ENCODE measurements at regions not wholly inside any gene's neighbourhood (a gene's known extent, or its start where the extent isn't known, plus 50 kb on each side); places are given as distances from the start of the nearest gene placed in this dataset.
"Not testable (repeated sequence)": the region's sequence is repeated elsewhere in the genome, so short reads cannot be mapped to it uniquely, and the experiment has no call there.

DNA sequence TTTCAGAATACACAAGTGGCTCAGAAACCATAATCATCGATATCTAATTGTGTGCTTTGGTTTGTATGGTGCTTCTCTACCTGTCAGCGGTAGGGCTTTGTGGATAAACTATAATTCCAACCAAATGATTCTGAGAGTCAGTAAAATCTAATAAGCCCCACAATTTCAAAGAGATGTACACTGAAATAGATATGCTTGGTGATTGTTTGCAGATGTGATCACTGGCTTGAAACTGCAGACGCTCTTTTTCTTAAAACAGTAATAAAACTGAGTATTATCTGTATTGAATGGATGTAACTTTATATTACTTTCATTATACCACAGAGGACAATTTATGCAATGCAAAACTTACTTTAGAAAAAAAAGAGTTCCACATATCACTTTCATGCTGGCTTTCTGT, 198.8 kb upstream of the ANXA10 start:
- DNase-seq (ENCODE audit: low spot score) = no peak
- intact Hi-C loops (cut with DNase I) = no loop called here

DNA sequence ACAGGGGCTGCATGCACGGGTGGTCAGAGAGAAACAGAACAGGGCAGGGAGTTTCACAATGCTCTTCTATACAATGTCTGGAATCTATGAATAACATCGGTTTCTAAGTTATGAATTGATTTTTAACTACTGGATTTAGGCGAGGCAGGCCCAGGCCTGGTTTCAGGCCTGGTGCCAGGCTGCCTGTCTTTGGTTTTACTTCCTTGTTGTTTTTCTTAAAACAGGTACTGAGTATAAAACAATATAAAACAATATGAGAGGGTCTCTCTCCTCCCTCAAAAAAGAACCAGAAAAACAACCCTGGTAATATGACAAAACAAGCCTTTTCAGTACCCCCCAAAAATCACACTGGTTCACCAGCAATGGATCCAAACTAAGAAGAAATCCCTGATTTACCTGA, 196.1 kb upstream of the ANXA10 start:
- intact Hi-C loops (cut with DNase I); DNase-seq (ENCODE audit: low spot score): not testable (repeated sequence)

DNA sequence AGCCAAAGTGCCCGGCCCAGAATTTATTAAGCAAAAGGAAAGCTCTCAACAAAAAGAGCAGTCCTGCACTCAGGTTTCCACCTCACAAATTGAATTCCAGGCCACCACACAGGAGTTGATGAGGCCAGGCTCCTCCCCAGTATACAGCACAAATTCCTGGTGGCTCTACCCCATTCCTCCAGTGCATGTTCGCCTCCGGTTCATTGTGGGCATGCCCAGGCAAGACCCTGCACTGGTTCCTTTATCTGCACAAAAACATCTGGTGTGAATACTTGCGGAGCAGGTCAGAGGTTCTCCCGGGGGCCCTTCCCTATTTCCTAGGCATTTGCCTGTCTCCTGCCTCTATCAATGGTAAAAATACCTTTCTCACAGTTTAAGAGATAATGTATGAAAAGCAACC, 195.2 kb upstream of the ANXA10 start:
- intact Hi-C loops (cut with DNase I) = no loop called here

GRCh38 chr4:167903291-167903721, 189.0 kb upstream of the ANXA10 start:
- DNase-seq (ENCODE audit: low spot score) = no peak
- intact Hi-C loops (cut with DNase I) = no loop called here

More for the DNA sequence above, 195.2 kb upstream of the ANXA10 start:
- DNase-seq (ENCODE audit: low spot score) = no peak

DNA sequence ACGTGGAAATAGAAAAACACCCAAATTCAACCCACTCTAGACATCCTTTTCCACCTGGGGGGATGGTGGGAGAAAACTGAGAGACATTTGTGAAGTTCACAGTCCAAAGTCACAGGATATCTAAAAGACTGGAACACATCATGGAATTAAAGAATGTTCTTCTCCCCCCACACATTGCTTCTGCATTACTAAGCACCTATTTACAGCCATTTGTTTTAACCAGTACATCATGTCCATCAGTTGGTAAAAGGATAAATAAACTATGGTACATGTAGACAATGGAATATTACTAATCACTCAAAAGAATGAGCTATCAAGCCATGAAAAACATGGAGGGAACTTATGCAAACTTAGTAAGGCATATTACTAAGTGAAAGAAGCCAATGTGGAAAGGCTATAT, 185.5 kb upstream of the ANXA10 start:
- intact Hi-C loops (cut with DNase I) = no loop called here
- DNase-seq (ENCODE audit: low spot score) = no peak

DNA sequence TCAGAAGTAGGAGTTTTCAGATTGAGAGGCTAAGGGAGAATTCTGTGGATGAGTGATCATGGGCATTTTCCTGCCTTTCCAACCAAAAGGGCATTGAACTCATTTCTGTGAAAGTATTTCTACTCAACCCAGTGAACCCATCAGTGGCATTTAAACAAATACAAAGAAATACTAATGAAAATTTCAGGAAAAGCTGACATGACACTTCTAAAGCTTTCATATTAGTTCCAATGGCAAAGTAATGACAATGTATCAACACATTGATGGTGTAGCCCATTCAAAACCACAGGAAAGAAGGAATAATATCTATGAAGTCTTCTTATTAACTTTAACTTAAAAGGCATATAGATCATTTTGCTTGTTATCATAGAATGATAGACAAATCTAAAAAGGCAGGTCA, 183.5 kb upstream of the ANXA10 start:
- intact Hi-C loops (cut with DNase I) = no loop called here

DNA sequence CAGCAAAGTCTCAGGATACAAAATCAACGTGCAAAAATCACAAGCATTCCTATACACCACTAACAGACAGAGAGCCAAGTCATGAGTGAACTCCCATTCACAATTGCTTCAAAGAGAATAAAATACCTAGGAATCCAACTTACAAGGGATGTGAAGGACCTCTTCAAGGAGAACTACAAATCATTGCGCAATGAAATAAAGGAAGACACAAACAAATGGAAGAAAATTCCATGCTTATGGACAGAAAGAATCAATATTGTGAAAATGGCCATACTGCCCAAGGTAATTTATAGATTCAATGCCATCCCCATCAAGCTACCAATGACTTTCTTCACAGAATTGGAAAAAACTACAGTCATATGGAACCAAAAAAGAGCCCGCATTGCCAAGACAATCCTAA, 179.8 kb upstream of the ANXA10 start:
- intact Hi-C loops (cut with DNase I); DNase-seq (ENCODE audit: low spot score): not testable (repeated sequence)

More for the DNA sequence above, 183.5 kb upstream of the ANXA10 start:
- no peak for DNase-seq (ENCODE audit: low spot score)

DNA sequence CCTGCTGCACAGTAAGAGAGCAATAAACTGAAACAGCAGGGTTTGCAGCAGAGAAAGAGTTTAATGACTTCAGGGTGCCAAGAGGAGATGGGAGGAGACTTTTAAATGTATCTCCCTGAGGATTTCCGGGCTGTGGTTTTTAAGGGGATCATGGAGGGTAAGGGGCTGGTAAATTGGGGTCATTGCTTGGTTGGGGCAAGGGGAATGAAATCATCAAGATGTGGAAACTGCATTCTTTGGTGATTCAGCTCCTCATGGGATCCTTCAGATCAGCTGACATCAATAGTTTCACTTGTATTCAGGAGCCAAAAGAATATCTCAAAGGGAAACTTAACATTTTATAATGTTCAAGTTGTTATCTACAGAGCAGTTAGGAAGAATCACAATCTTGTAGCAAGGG, 174.3 kb upstream of the ANXA10 start:
- intact Hi-C loops (cut with DNase I) = no loop called here
- no peak for DNase-seq (ENCODE audit: low spot score)

DNA sequence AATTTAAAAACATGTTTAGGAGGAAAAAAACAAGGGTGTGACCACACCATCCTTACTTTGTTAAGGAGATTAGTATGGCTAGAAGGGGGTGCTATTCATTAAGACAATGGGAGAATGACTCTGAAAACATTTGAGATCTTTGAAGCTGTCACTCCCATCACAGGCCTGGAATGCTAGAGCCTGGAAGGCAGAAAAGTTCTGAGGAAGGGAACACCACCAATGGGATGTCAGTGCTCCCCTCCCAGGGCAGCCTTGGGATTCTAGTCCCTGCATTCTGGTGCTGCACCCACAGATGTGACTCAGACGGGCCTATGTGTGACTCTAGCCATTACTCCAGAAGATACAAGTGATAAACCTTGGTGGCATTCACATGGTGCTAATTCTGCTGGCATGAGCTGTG, 162.2 kb upstream of the ANXA10 start:
- intact Hi-C loops (cut with DNase I) = no loop called here

DNA sequence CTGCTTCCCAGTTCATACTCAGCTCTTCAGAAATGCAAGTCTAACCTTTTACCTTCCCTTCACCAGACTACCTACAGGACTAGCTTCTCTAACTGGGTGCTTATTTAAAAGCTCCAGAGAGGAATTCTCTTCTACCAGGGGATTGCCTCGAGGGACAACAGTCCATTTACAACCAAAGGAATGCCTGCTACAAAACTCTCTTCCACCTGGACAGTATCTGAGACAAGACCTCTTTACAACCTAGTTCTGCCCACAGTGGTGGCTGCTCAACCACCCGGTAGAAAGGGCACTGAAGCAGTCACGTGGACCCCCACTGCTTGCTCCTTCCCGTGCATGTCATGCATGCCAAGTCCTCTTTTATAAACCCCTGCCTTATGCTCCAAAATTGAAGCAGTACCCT, 158.1 kb upstream of the ANXA10 start:
- no peak for DNase-seq (ENCODE audit: low spot score)
- intact Hi-C loops (cut with DNase I) = no loop called here

More for the DNA sequence above, 162.2 kb upstream of the ANXA10 start:
- DNase-seq (ENCODE audit: low spot score) = no peak

DNA sequence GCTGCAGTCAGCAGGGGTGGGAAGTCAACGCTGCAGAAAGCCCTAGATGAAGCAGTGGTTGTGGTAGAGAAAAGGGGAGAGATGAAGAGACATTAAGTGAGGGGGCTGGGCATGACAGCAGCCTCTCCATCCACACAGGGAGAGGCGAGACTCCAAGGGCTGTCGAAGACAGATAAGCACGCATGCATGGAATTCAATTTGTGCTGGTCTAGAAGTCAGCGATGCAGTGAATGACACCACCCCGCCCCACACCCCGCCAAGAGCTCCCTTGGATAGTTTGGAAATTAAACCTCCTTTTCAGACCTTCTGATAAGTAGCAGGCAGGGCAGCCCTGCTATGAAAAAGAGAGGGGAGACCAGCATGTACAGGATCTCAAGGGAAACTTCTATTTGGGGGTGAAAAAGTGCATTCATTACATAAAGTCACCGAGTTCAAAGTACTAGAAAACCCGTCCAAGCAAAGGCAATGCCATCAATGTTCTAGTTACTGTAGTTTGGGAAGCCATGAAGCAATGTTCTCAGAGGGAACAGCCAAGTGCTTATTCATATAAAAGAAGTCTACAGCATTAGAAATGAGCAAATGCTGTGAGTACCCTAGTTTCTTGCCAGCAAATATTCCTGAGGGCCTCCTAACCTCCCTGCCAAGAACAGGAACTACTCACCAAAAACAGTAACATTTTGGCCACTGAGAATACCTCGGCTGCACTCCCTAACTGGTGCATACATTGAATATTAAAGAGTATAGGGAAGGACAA, 152.3 kb upstream of the ANXA10 start:
- no peak for DNase-seq (ENCODE audit: low spot score)
- intact Hi-C loops (cut with DNase I) = no loop called here

DNA sequence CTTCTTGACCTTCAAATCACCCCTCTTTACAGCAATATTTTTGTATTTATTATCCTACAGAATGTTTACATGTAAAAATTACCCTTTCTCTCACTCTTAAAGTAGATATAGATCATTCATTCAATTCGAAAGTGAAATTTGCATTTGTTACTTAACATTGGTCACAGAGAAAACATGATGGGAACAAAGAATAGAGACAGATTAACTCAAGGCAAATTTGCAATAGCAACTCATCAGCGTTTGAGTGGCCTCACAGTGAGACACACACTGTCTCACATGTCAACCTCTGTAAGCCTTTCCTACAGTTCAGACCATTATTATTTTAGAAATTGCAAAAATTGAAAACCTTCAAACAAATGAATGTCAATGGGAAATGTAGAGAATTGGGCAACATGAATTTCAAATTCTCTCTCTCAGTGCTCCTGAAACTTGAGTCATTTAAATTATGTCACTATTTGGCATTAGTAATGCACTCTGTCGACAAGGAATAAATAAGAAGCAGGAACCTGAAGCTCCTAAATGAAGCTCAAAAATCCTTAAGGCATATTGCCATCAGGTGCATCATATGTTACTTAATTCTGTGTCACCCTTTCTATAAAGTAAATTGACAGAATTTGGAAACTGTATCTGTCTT, 148.3 kb upstream of the ANXA10 start:
- no peak for DNase-seq (ENCODE audit: low spot score)
- intact Hi-C loops (cut with DNase I) = no loop called here

DNA sequence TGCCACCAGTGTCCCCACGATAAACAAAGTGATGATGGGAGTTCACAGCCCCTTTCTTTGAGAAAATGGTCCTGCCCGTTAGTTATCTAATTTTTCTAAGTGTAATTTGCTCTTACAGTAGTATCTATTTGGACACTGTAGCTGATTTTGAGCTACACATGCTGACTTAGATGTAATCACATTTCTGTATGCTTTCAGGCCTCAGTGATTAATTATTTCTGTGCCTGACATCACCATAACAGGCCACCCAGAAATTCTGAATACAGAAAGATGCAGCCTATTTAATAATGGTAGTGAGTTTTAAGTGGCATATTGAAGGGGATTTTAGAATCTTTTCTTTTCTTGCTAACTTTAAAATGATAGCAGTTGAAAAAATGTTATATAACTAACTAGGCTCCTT, 147.6 kb upstream of the ANXA10 start:
- DNase-seq (ENCODE audit: low spot score) = no peak
- intact Hi-C loops (cut with DNase I) = no loop called here

DNA sequence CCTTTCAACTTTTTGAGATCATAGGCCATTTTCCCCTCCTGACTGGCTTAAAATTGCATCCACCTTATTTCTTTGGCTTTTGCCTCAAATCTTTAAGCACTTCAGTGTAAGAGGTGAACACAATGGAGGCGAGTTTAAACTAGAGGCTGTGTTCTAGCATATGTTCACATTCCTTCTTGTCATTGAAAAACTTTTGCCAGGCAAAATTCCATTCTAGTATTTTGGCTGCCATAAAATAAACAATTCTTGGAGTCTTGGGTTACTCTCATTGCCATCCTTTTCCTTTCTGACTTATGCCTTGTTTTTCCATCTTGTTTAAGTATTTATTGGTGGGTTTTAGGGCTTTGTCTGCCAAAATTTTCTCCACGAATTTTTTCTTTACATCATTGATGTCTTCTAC, 137.3 kb upstream of the ANXA10 start:
- intact Hi-C loops (cut with DNase I) = no loop called here
- DNase-seq (ENCODE audit: low spot score) = no peak

DNA sequence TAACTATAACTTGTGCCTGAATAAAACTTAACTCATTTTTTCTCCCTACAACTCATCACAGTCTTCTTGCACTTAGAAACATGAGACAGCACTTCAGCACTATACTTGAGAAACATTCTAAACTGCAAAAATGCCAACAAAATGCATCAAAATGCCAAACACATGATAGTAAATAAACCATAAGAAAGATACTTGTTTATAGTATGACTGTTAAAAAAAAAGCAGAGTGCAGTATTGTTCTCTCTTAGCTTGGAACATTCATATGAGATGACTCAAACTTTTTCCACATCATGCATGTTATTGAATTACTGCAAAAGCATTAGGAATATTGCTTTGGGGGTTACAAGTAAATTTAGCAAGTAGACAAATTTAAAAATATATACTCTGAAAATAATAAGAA, 135.7 kb upstream of the ANXA10 start:
- DNase-seq (ENCODE audit: low spot score) = no peak
- intact Hi-C loops (cut with DNase I) = no loop called here

DNA sequence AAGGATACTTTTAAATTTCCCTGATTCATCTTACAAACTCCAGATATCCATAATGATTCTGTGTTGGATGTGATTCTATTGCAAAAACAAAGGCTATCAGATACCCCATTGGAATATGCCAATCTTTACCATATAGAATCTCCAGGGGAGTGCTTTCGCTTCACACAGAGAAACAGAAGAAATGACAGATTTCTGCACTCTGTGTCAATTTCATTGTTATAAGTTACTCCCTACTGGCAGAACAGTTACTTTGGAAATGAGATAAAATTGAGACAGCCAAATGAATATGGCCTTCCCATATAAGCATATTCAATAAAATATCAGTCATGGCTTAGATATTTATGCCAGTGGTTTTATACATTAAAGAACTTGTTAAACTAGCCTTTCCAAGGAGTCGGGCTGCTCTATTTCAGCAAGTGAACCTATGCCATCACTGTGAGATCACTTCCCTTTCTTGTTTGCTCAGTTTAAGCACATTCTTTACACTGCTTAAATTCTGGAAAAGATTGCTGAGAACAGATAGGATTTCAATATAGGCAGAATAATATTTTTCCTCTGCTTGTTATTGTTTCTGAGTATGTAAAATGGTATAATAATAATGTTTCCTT, 127.5 kb upstream of the ANXA10 start:
- no peak for DNase-seq (ENCODE audit: low spot score)
- intact Hi-C loops (cut with DNase I) = no loop called here

GRCh38 chr4:167966143-167966542, 126.2 kb upstream of the ANXA10 start:
- DNase-seq (ENCODE audit: low spot score) = no peak
- intact Hi-C loops (cut with DNase I) = no loop called here

DNA sequence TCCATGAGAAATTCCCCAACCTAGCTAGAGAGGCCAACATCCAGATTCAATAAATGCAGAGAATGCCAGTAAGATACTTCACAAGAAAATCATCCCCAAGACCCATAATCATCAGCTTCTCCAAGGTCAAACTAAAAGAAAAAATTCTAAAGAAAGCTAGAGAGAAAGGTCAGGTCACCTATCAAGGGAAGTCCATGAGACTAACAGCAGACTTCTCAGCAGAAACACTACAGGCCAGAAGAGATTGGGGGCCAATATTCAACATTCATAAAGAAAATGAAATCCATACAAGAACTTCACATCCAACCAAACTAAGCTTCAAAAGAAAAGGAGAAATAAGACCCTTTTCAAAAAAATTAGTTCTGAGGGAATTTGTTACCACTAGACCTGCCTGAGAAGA, 118.8 kb upstream of the ANXA10 start:
- intact Hi-C loops (cut with DNase I) = no loop called here
- no peak for DNase-seq (ENCODE audit: low spot score)

DNA sequence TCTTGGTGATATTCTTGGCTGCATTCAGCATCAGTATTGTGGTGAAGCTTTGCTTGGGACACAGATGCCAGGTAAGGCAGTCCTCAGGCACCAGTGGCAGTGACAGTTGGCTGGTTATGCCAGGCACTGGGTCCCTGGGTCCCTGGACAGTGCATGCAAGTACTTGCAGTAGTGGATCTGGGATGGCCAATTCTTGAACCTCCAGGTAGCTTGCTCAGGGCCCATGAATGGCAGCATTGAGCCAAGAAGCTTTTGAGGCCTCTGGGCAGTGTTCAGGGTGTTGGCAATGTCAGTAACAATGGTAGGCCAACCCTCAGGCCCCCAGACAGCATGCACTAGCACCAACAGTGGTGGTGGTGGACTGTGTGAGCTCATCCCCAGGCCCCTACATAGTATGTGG, 106.8 kb upstream of the ANXA10 start:
- DNase-seq (ENCODE audit: low spot score) = no peak
- intact Hi-C loops (cut with DNase I) = no loop called here

- intact Hi-C loops (cut with DNase I) = no loop called here
- DNase-seq (ENCODE audit: low spot score) = no peak
These were observed 106.3 kb upstream of the ANXA10 start for GRCh38 chr4:167986044-167986443.

DNA sequence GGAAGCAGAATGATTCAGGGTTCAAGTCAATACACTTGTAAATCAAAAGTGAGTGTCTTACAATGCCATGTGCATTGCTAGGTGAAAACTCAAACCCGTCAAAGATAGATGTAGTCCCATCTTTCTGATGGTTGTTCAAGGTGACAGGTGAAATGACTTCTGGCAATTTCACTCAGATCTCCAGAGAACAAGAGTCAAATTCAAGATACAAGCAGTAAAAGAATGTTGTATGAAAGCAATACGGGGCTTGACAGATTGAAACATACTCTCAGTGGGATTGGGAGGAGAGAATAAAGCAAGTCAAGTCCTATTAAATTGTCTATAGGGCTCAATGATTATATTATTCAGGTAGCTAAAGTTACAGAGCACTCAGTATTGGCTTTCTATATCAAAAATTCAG, 105.1 kb upstream of the ANXA10 start:
- DNase-seq (ENCODE audit: low spot score) = no peak
- intact Hi-C loops (cut with DNase I) = no loop called here
